ENCODE measurements at regions not wholly inside any gene's neighbourhood (a gene's known extent, or its start where the extent isn't known, plus 50 kb on each side); places are given as distances from the start of the nearest gene placed in this dataset.

DNA sequence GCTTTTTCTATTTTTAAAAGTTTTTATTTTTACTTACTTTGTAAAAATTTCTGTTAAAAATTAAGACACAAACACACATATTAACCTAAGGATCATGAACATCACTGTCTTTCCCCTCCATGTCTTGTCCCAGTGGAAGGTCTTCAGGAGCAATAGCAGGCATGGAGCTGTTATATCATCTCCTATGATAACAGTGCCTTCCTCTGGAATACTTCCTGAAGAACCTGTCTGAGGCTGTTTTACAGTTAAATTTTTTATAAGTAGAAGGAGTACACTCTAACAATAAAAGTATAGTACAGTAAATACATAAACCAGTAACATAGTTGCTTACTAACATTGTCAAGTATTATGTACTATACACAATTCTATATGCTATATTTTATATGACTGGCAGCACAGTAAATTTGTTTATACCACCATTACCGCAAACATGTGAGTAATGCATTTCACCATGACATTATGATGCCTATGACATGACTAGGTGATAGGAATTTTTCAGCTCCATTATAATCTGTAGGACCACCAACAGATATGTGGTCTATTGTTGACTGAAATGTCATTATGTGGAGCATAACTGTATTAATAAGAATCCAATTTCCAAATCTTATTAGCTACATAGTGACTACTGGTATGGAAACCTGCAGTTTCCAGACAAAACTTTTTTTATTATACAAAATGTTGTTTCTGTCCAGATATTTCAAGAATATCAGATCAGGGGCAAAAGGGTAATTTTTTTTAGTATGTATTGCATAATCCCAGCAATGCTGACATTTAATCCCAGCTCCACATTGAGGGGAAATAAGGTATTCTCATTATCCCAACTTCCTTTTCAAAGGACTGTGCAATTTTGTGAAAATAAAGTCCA, 337.2 kb upstream of the SLC39A10 start:
- TF ChIP-seq, protein P1, sequence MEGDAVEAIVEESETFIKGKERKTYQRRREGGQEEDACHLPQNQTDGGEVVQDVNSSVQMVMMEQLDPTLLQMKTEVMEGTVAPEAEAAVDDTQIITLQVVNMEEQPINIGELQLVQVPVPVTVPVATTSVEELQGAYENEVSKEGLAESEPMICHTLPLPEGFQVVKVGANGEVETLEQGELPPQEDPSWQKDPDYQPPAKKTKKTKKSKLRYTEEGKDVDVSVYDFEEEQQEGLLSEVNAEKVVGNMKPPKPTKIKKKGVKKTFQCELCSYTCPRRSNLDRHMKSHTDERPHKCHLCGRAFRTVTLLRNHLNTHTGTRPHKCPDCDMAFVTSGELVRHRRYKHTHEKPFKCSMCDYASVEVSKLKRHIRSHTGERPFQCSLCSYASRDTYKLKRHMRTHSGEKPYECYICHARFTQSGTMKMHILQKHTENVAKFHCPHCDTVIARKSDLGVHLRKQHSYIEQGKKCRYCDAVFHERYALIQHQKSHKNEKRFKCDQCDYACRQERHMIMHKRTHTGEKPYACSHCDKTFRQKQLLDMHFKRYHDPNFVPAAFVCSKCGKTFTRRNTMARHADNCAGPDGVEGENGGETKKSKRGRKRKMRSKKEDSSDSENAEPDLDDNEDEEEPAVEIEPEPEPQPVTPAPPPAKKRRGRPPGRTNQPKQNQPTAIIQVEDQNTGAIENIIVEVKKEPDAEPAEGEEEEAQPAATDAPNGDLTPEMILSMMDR (IDR thresholded peaks at IDR 0.05; ENCODE audit: extremely low read depth in 1 of 2, insufficient read depth in 1 of 2, low read depth in 1 of 2, low read length in 2 of 2): no peak
- TF ChIP-seq MAX (IDR thresholded peaks at IDR 0.05; ENCODE audit: insufficient read depth, insufficient read length) (no peak), EZH2 (IDR thresholded peaks at IDR 0.05; ENCODE audit: borderline replicate concordance, low read depth, low read length, severe bottlenecking) (no peak), POLR2A (IDR thresholded peaks at IDR 0.05; ENCODE audit: low read depth, low read length) (no peak), POLR2AphosphoS5 (IDR thresholded peaks at IDR 0.05; ENCODE audit: insufficient read depth, low read depth, low read length) (no peak), GATA2 (IDR thresholded peaks at IDR 0.05; ENCODE audit: insufficient read depth, insufficient read length, low read depth, low read length) (no peak)

Measured in endothelial cell of umbilical vein (primary cell).